Glomerular endothelial cell (primary cell): ENCODE measurements at regions not wholly inside any gene's neighbourhood (a gene's known extent, or its start where the extent isn't known, plus 50 kb on each side); places are given as distances from the start of the nearest gene placed in this dataset.

Experiments used
- DNase-seq: peaks from one replicate; pipeline ENCODE4 v3.0.0-alpha.2; 2011; ENCODE audit warnings: low read depth, low spot score; ENCODE audit errors: extremely low read depth

DNA sequence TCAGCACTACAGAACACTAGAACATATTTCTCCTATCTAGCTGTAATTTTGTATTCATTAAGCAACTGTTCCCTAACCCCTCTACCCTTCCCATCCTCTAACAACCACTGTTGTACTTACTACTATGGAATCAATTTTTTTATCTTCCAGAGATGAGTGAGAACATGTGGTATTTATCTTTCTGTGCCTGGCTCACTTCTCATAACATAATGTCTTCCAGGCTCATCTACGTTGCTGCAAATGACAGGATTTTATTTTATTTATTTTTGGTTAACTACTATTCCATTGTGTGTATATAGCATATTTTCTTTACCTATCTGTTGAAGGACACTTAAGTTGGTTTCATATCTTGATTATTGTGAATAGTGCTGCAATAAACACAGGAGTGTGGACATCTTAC is 200.9 kb upstream of the CHRM2 start:
- no peak for DNase-seq

DNA sequence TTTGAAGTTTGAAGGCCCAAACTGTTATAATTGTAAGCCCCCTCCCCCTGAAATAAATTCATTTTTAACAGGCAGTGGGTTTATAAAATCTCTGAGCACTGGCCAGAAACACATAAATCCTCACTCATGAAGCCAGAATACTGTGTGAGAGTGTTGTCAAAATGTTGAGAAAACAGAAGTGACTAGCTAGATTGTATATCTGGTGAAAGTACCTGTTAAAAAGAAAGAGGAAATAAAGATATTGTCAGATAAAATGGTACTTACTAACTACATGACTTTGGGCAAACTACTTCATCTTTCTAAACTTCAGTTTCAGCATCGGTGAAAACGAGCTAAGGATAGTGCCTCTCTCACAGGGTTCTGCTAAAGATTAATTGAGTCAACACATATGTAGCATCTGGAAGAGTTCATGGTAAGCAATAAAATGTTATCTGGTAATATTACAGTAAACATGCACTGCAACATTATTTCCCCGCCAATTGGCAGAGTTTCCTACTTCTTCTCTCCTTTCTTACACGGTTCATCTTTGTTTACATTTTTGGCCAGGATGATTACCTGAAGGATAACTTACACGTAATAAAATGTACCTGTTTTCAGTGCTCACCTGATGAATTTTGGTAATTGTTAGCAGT is 202.5 kb upstream of the CHRM2 start:
- no peak for DNase-seq

DNA sequence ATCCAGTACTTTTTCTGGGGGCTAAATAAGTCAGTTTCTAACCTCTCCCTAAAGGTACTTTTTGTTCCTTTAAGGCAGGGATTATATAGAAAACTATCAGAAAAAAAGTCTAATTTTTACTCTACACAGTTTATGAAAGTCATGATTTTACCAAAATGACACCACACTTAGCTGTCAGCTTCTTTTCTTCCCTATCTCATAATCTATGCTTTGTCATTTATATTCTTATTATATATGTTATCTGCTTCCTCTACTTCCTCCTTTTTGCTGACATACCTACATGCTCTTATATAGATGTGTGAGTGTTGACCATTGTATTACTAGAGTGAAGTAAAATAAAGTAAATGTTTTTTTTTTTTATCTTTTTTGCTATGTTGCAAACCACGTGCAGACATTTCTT is 203.9 kb upstream of the CHRM2 start:
- DNase-seq: no peak

DNA sequence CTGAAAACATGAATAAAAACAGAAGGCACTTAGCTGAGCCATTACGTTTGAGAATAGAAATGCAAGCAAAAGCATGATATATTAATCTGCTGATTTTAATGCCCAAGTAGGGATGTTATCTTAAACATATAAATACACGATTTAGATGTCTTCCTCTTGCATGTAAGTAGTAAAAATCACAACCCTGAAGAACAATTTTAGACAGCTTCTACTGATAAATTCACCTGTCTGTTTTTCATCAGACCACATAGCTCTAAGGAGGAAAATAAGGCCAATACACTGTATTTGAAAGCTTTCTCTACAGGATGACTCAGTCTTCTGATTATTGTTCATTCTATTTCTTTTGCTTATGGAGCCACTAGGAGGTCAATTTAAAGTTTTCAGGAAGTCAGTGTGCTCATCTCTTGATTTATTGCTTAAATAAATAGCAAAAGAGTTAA is 210.9 kb upstream of the CHRM2 start:
- no peak for DNase-seq

DNA sequence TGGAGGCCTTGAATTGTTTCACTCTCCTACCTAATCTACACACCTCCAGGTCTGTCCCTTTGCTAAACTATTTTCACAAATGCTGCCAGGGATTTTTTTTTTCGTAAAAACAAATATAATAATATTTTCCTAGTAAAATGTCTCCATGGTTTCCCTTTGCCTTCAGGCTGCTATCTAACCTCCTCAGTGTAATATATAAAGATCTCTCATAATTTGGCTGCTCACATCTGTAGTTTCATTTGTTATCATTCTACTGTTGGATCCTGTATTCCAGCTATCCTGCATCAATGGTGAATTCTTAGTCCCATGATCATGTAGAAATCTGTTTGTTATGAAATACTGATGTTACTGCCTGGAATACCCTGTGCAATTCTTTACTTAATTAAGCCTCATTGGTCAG is 211.9 kb upstream of the CHRM2 start:
- no peak for DNase-seq

DNA sequence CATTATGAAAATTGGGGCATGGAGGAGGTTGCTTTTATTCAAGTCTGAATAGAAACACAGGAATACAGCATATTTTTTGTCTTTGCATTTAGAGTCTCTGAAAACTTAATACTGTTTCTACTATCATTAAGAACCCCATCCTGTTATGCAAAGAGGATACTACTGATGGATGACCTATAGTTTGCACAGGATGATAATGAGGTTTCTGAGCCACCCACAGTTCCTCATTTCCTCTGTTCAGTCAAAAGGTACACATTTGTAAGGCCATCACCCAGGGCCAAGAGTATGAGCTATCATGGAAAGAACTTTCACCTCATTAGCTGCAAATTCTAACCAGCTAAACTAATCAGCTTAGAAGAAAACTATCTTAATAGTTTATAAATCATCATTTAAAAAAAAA is 213.0 kb upstream of the CHRM2 start:
- no peak for DNase-seq

DNA sequence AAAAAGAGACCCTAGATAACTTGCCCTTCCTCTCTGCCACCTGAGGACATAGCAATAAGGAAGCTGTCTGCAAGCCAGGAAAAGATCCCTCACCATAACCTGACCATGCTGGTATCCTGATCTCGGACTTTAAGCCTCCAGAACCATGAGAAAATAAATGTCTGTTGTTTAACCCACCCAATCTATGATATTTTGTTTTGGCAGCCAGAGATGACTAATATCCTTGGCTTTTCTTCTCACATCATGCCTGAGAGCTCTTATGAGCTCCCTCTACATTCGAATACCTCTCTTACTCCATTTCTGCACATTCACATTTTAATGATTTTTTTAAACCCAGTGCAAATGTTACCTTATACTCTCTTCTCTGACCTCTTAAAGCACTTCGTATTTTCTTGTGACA is 214.0 kb upstream of the CHRM2 start:
- DNase-seq: no peak

DNA sequence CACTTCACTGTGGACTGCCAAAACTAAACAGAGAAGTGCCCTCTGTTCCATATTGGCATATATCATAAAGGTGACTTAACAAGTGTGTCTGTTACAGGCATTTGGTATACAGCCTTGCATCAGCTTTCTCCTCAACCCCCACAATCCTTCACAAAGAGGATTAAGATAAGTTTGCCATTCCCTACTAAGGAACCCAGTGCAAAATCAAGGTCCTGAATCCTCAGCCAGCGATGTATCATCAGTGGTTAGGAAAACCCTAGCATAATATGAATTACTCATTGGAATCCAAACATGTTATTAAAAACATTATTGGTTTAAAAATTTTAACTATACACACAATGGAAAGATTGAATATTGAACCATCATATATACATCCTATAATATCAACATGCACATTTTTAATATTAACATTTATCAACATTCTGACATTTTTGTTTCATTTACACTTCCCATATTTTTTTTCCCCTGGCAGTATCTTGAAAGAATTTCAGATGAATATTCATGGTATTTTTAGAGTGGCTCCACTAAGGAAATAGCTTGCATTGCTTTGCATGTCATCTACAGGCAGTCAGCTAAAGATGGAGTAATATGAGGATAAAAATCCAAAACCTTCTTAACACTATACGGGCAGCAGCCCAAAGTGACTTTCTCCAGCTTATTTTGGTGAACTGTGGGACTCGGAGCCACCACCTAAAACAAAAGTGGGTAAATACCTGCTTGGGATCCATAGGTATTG is 215.6 kb upstream of the CHRM2 start:
- DNase-seq: no peak

DNA sequence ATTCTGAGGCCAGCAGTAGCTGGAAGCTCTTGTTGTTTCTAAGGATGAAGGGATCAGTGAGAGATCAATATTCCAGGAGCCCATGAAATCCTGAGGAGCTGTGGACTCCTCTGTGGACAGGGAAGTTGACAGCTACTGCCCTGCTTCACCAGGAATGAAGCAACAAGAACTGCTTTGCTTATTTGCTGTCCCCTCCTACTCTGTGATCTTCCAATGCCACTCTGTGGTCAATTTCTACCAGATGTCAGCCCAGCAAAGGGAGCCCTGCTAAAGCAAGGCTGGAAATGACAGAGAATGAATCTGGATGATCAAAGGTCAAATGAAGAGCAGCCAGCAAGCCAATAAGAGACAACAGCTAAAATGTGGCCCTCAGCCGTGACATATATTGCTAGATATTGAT is 227.5 kb upstream of the CHRM2 start:
- no peak for DNase-seq

DNA sequence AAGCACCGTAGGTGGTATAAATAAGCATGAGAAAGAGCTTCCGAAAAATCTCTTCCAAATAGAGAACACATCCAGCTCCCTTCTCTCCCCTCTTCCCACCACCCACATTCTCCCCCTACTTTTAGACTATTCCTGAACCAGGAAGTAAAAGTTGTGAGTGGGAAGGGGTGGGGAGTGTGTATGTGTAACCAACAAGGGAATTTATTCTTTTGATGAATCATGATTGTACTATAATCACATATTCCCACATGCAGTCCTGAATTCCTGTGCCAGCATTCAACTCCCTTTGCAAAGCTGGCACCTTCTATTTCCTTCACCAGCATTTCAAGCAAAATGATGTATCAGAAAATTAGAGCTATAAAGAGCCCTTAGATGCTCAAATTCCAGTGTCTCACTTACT is 230.6 kb upstream of the CHRM2 start:
- DNase-seq: no peak

DNA sequence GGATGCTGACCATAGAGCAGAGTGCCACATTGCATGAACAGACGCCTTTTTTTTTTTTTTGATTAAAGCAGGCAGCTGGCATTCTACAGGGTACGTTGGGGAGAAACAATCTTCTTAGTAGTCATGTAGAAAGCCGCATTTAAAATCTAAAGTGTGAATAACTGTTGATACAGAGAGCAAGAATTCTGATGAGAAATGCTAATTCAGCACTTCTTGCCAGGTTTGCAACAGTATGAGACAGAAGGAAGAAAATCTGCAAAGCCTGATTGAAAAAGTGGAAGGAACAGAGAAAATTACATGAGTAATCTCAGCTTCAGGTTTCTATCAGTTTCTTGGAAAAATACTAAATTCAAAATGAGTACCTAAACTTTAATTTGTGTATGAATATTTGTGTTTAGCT is 232.7 kb upstream of the CHRM2 start:
- no peak for DNase-seq

DNA sequence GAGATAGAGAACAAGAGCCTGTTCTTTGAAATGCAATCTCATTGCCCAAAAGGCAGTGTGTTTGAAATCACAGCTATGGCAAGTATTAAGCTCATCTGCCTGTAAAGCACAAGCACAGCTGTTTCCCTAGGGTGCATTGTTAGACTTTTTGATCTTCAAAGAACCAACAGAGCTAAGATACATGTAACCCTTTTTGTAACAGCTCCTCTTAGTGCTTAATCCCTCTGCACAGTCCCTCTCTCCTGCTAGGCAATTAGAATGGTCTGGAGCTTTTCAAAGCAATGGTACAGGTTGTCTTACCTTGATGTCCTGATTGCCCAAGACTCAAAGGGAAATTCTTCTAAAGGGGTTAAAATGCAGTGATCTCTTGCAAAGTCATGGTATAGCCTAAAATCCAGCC is 249.6 kb upstream of the CHRM2 start:
- no peak for DNase-seq

DNA sequence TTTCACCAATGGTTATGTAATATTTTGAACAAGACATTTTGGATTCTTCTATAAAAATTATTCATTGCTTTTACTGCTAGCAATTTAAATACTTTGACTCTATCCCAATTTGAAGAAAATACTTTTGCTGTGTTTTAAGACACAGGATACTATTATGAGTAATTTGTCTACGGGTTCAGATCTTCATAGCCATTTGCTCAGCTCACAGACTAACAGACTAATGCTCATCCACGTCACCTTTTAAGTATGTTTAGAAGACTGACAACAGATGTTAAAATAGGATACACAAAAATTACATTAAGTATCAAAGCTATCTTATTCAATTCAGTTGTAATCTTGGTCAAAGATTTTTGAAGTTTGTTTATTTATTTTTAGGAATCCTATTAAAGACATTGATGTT is 251.3 kb upstream of the CHRM2 start:
- DNase-seq: no peak

DNA sequence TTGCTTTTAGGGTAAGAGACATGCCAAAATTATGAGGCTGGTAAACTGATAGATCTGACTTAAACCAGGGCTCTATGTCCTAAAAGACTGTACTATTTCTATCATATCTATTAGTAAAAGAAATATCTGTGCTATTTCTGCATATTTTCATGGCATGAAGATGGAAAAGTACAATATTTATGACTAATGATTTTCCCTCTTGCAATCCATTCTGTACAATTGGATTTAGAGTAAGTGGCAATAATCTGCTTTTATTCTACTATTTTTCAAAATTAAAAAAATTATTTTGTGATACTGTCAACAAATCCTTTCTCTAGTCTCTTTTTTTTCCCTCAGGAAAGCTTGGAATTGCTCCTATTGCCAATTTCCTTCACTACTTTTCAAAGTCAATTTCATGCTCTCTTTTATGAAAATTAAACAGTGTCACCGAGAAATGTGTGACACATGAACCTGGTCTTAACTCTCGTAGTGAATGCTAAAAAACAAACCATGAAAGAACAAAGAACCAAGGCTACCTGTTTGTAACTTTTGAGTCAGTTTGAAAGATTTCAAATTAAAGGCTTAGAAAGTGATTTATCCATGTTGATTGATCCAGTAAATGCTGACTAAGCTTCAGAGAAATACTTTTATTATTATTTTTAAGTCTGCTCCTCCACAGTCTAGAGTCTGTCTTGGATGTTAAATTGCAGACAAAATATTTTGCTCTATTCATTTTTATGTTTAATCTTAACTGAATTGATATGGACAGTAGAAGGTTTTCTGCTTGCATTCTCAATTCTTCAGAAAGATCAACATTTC is 262.7 kb upstream of the CHRM2 start:
- DNase-seq: no peak

DNA sequence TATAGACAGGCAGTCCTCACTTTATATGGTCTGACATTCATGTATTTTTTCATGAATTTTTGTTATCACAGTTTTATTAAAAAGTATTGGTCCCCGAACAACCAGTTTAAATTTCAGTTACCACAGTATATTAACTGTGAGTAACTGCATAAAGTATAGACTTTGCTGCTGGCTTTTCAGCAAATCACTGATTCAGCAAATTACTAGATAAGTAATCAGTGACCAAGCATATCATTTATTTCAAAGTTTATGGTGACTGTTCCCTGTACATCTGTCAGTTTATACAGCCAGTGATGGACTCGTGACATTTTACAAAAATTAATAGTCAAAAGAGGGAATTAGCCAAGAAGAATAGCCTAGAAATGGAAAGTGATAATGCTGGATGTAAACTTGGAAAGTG is 266.7 kb upstream of the CHRM2 start:
- DNase-seq: no peak

DNA sequence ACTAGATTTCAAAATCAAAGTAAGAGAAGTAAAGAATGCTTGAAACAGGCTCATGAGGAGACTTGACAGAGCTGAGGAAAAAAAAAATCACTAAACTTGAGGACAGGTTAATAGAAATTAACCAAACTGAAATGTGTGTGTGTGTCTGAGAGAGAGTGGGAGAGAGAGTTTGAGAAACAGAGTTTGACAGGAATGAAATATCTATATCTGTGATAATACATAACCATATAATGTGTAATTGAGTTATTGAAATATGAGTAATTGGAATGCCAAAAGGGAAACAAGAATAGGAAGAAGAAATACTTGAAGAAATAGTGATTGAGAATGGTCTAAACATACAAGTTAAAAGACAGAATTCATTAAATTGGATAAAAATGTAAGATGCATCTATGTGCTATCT is 268.0 kb upstream of the CHRM2 start:
- DNase-seq: no peak

DNA sequence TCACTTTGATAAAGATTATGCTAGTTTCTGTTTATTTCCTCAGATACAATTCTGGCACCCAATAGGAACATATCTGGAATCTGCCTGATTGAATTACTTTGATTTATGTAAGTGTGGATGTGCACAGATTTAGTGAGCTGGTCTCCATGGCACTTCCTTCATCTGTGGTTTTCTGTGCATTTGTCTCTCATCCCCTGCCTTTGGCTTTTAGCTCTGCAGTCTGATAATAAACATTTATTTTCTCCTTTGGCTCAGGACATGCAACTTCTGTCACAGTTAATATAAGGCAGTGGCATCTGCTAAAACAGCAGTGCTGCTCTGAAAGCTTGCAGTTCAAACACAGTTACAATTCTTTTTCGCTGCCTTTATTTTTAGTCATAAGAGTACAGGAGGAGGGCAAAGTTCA is 273.7 kb upstream of the CHRM2 start:
- no peak for DNase-seq

DNA sequence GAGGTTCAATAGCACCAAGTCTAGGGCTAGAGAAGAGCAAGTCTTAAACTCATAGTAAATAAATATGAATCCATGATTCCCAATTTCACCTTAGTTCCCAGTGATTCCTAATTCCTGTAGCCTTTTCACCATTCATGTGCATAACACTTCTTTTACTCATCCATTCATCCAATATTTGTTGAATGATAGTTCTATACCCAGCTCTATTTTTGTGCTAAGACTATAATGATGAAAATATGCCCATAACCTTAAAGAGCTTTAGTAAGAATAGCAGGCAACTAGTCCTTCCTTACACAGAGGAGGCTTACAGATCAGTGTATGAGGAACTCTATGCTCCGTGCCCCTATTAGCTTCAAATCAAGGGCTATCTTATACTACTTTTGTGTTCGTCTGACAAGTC is 280.2 kb upstream of the CHRM2 start:
- DNase-seq: no peak

DNA sequence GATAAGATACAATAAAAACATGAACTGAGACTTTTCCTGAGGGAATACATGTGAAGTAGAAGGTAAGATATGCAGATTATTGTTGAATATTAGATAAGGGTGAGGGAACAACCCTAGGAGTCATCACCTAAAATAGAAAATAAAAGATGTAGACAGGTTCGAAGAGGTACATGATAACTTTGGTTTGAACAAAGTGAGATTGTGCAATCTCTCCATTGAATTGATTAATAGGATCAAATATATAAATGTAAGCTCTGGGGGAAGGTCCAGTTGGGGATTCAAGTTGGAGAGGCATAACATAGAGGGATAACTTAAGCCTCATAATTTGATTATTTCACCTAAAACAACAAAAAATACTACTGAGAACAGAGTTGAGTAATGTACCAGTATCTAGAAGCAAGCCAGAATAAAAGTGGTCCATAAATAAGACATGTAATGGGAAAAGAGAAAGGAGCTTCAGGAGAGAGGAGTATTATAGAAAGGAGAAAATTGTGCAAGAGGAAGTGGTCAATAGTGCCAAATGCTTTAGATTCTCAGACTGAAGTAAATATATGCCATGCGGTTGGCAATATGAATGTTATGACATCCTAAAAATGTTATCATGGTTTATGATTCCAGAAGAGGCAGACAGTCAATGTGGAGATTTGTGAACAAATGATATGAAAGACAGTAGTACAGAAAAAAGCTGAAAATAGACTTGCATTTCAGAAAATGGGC is 282.3 kb upstream of the CHRM2 start:
- no peak for DNase-seq

DNA sequence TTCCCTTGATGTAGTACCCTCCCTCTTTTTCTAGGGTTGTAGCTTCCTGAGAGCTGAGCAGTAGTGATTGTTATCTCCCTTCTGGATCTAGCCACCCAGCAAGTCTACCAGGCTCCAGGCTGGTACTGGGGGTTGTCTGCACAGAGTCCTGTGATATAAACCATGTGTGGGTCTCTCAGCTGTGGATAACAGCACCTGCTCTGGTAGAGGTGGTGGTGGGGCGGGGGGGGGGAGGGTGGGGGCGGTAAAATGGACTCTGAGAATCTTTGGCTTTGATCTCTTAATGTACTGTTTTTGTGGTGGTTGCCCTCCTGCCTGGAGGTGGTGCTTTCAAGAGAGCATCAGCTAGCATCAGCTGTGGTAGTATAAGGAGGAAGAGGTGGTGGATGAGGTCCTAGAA is 302.0 kb upstream of the CHRM2 start:
- DNase-seq: no peak

DNA sequence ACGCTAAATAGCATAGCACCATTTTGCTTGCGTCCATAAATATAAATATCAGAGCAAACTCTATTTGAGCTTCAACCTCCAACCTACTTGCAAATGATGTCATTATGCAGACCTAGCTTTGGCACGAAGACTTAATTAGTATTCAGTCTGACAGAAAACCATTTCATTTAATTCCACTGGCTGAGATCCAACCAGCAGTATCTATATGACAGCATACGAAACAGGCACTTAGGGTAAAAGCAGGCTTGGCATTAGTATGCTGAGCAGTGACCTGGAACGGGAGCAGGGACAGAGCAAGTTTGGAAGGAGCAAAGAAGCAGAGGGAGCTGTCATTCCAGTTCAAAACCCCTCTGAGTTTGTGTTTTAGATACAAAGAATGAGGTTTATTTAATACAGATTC is 312.5 kb upstream of the CHRM2 start:
- no peak for DNase-seq
